Upper lobe of left lung (tissue), 6 donors: ENCODE measurements at regions not wholly inside any gene's neighbourhood (a gene's known extent, or its start where the extent isn't known, plus 50 kb on each side); places are given as distances from the start of the nearest gene placed in this dataset.

ENCODE experiments used
- ATAC-seq, 2 donors: fragments of 200-7000 bp; cut with Tn5 transposase; one replicate each; pipeline ENCODE4 v1.9.1; 2022; ENCODE audit warnings: mild to moderate bottlenecking in 2 of 2, moderate library complexity in 2 of 2; ENCODE audit not compliant: low FRiP score in 2 of 2
- DNase-seq, 2 donors: peaks; one replicate each; pipeline ENCODE4 v3.0.0-alpha.2; 2019 to 2020
- H3K27ac ChIP-seq, 4 donors: fragments of 200-600 bp; sonication (generic); one replicate each; pipeline ENCODE4 v1.5.1; 2016 to 2019
- H3K27me3 ChIP-seq, 4 donors: fragments of 200-600 bp; sonication (generic); one replicate each; pipeline ENCODE4 v1.5.1; 2017 to 2019
- H3K36me3 ChIP-seq, 4 donors: fragments of 200-600 bp; sonication (generic); one replicate each; pipeline ENCODE4 v1.5.1; 2016 to 2019
- H3K4me1 ChIP-seq, 4 donors: fragments of 200-600 bp; sonication (generic); one replicate each; pipeline ENCODE4 v1.5.1; 2018 to 2019
- H3K4me3 ChIP-seq, 4 donors: fragments of 200-600 bp; sonication (generic); one replicate each; pipeline ENCODE4 v1.5.1; 2017 to 2019; ENCODE audit warnings: mild to moderate bottlenecking in 2 of 4, moderate library complexity in 1 of 4
- H3K9me3 ChIP-seq, 4 donors: fragments of 200-600 bp; sonication (generic); one replicate each; pipeline ENCODE4 v1.5.1; 2018 to 2019
- CTCF ChIP-seq, 6 experiments: fragments of 450-650 bp in 4 of 6; fragments of 200-600 bp in 2 of 6; sonication (generic) in 2 of 6; IDR thresholded peaks; one replicate each; pipeline ENCODE4 v1.5.1; 2016 to 2019; ENCODE audit warnings: antibody characterized with exemption in 6 of 6
- EP300 ChIP-seq, 4 donors: sonication (generic); formaldehyde crosslinking; IDR thresholded peaks; one replicate each; pipeline ENCODE4 v1.5.1; 2017; ENCODE audit warnings: antibody characterized with exemption in 4 of 4, control low read depth in 2 of 4
- POLR2A ChIP-seq, 4 donors: fragments of 450-650 bp; IDR thresholded peaks; one replicate each; pipeline ENCODE4 v1.5.1; 2016 to 2017; ENCODE audit warnings: antibody characterized with exemption in 4 of 4, mild to moderate bottlenecking in 2 of 4
- POLR2AphosphoS5 ChIP-seq, 2 donors: sonication (generic); formaldehyde crosslinking; IDR thresholded peaks; one replicate each; pipeline ENCODE4 v1.5.1; 2017; ENCODE audit warnings: antibody characterized with exemption in 2 of 2
- WGBS, 2 donors: methylation state at CpG; one replicate each; pipeline ENCODE4 v1.1.5; 2017 to 2018; 5-methylcytosine and 5-hydroxymethylcytosine counted together
- donor health status: DM: no; HTN: no; CAD: no; lungs with moderate emphysema.
- donor health status: DM: no; HTN: yes; CAD: no; lungs with severe emphysema.

GRCh38 chr4:177087060-177087459, 222.6 kb upstream of the NEIL3 start:
- no peaks in the 10 kb centered on the region for H3K36me3 ChIP-seq
- no peaks in the 10 kb centered on the region for H3K27me3 ChIP-seq
- no peak overlapping the region for H3K27ac ChIP-seq
- 86 to 94% methylated on average over 3 to 4 of the region's 4 CpGs for WGBS, 2 donors
- ATAC-seq (no peak), DNase-seq (no peak)
- TF ChIP-seq POLR2A (IDR thresholded peaks at IDR 0.05), result no peak
- TF ChIP-seq CTCF (IDR thresholded peaks at IDR 0.05), result no peak
- no peak for TF ChIP-seq POLR2AphosphoS5 (IDR thresholded peaks at IDR 0.05)
- TF ChIP-seq EP300 (IDR thresholded peaks at IDR 0.05), result no peak
- no peaks in the 10 kb centered on the region for H3K9me3 ChIP-seq
- no peak overlapping the region for H3K4me3 ChIP-seq
- H3K4me1 ChIP-seq, result no peaks in the 10 kb centered on the region

DNA sequence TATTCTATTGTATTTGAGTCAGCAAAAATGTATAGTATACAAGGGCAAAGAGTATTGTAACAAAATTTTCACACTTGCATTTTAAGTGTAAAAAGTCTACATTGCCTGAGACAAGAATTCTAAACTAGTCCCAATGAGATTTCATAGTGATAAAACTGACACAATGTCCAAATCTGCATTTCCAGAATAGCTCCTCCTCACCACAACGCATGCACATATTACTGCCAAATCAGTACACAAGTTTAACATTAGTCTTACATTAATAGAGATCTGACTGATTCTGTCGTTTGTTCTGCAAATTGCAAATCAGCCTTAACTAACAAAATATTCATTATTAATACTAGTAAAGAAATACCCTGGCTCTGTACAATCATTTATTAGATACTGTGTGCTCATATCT, 222.2 kb upstream of the NEIL3 start:
- Histone ChIP-seq H3K27ac (no peak overlapping the region), H3K36me3 (no peaks in the 10 kb centered on the region), H3K4me3 (no peak overlapping the region), H3K27me3 (no peaks in the 10 kb centered on the region), H3K4me1 (no peaks in the 10 kb centered on the region), H3K9me3 (no peaks in the 10 kb centered on the region)
- no peak for ATAC-seq
- no peak for TF ChIP-seq POLR2AphosphoS5 (IDR thresholded peaks at IDR 0.05)
- no peak for TF ChIP-seq POLR2A (IDR thresholded peaks at IDR 0.05)
- no peak for TF ChIP-seq EP300 (IDR thresholded peaks at IDR 0.05)
- TF ChIP-seq CTCF (IDR thresholded peaks at IDR 0.05), result no peak
- 78 to 80% methylated on average over 2 of the region's 2 CpGs for WGBS, 2 donors
- no peak for DNase-seq

- Histone ChIP-seq H3K27me3 (no peaks in the 10 kb centered on the region), H3K36me3 (no peaks in the 10 kb centered on the region), H3K4me3 (no peak overlapping the region), H3K9me3 (no peaks in the 10 kb centered on the region), H3K27ac (no peak overlapping the region), H3K4me1 (no peaks in the 10 kb centered on the region)
- TF ChIP-seq POLR2AphosphoS5 (IDR thresholded peaks at IDR 0.05) (no peak), POLR2A (IDR thresholded peaks at IDR 0.05) (no peak), EP300 (IDR thresholded peaks at IDR 0.05) (no peak), CTCF (IDR thresholded peaks at IDR 0.05) (no peak)
- ATAC-seq (no peak), DNase-seq (no peak)
These were observed 218.2 kb upstream of the NEIL3 start for GRCh38 chr4:177091515-177091914.

GRCh38 chr4:177092807-177093206, 216.9 kb upstream of the NEIL3 start:
- H3K27ac ChIP-seq, result no peak overlapping the region
- no peak for TF ChIP-seq CTCF (IDR thresholded peaks at IDR 0.05)
- TF ChIP-seq EP300 (IDR thresholded peaks at IDR 0.05), result no peak
- no peak for TF ChIP-seq POLR2A (IDR thresholded peaks at IDR 0.05)
- TF ChIP-seq POLR2AphosphoS5 (IDR thresholded peaks at IDR 0.05), result no peak
- H3K9me3 ChIP-seq, result no peaks in the 10 kb centered on the region
- no peaks in the 10 kb centered on the region for H3K36me3 ChIP-seq
- H3K4me3 ChIP-seq, result no peak overlapping the region
- ATAC-seq (no peak), DNase-seq (no peak)
- H3K4me1 ChIP-seq, result no peaks in the 10 kb centered on the region
- WGBS, 2 donors, result 78 to 82% methylated on average over 2 of the region's 2 CpGs
- H3K27me3 ChIP-seq, result no peaks in the 10 kb centered on the region

DNA sequence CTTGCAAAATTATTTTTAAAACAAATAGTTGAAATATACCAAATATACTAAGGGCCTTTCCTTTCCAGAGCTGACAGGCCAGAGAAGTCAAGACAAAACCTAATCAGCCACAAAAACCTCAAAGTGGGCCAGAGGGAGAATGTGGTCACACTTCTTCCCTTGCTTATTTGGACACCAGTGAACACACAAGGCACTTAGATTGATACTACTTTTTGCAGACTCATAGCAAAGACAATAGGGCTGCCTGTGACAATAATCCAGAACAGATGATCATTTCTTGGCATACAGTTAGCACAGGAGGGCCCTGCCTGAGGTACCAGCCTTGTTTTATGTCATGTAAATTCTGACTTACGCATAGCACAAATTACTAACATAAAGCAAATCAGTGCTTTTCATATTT, 215.7 kb upstream of the NEIL3 start:
- Histone ChIP-seq H3K4me1 (no peaks in the 10 kb centered on the region), H3K4me3 (no peak overlapping the region), H3K27ac (no peak overlapping the region), H3K36me3 (no peaks in the 10 kb centered on the region), H3K27me3 (no peaks in the 10 kb centered on the region), H3K9me3 (no peaks in the 10 kb centered on the region)
- 90 to 97% methylated on average over 1 of the region's 1 CpG for WGBS, 2 donors
- TF ChIP-seq CTCF (IDR thresholded peaks at IDR 0.05) (no peak), POLR2A (IDR thresholded peaks at IDR 0.05) (no peak), EP300 (IDR thresholded peaks at IDR 0.05) (no peak)
- DNase-seq (no peak), ATAC-seq (no peak)
